Fibroblast of skin of abdomen (primary cell): ENCODE measurements at regions not wholly inside any gene's neighbourhood (a gene's known extent, or its start where the extent isn't known, plus 50 kb on each side); places are given as distances from the start of the nearest gene placed in this dataset.
"Not testable (repeated sequence)": the region's sequence is repeated elsewhere in the genome, so short reads cannot be mapped to it uniquely, and the experiment has no call there.

Experiments used
- DNase-seq: peaks from one replicate; pipeline ENCODE4 v3.0.0-alpha.2; 2013

GRCh38 chr1:120357046-120357445 lies 57.8 kb upstream of the NBPF8 start:
- DNase-seq = peak; percentile 12

- DNase-seq = peak; percentile 1
Measured at GRCh38 chr1:120356170-120356569, 58.7 kb upstream of the NBPF8 start.

GRCh38 chr1:120354618-120355184 lies 60.1 kb upstream of the NBPF8 start:
- DNase-seq = peak; percentile 74

GRCh38 chr1:120342231-120343073 lies 72.4 kb upstream of the NBPF8 start:
- not testable (repeated sequence) for DNase-seq

GRCh38 chr1:120341756-120342155 lies 73.1 kb upstream of the NBPF8 start:
- DNase-seq = peak; percentile 13

GRCh38 chr1:120340838-120341751 lies 73.7 kb upstream of the NBPF8 start:
- DNase-seq = not testable (repeated sequence)

GRCh38 chr1:120315738-120316137 lies 99.1 kb upstream of the NBPF8 start:
- not testable (repeated sequence) for DNase-seq

GRCh38 chr1:120311930-120312329 lies 102.9 kb upstream of the NBPF8 start:
- not testable (repeated sequence) for DNase-seq

- not testable (repeated sequence) for DNase-seq
Measured at GRCh38 chr1:120308940-120309578, 105.8 kb upstream of the NBPF8 start.

- not testable (repeated sequence) for DNase-seq
Measured at GRCh38 chr1:120305046-120305445, 109.8 kb upstream of the NBPF8 start.

- not testable (repeated sequence) for DNase-seq
Measured at GRCh38 chr1:120304341-120304740, 110.5 kb upstream of the NBPF8 start.

- not testable (repeated sequence) for DNase-seq
Measured at GRCh38 chr1:120299433-120300057, 115.3 kb upstream of the NBPF8 start.

GRCh38 chr1:120298487-120298886 lies 116.3 kb upstream of the NBPF8 start:
- DNase-seq = not testable (repeated sequence)

GRCh38 chr1:120297345-120297953 lies 117.4 kb upstream of the NBPF8 start:
- DNase-seq = not testable (repeated sequence)

GRCh38 chr1:120290105-120290504 lies 113.8 kb upstream of the SEC22B start:
- DNase-seq = not testable (repeated sequence)

GRCh38 chr1:120289601-120290074 lies 113.3 kb upstream of the SEC22B start:
- not testable (repeated sequence) for DNase-seq

GRCh38 chr1:120288814-120289600 lies 112.7 kb upstream of the SEC22B start:
- DNase-seq = not testable (repeated sequence)

GRCh38 chr1:120288167-120288566 lies 111.8 kb upstream of the SEC22B start:
- not testable (repeated sequence) for DNase-seq

- not testable (repeated sequence) for DNase-seq
Measured at GRCh38 chr1:120282744-120283464, 106.6 kb upstream of the SEC22B start.

GRCh38 chr1:120278259-120278610 lies 101.9 kb upstream of the SEC22B start:
- not testable (repeated sequence) for DNase-seq
